GM12875 (cell line): ENCODE measurements at regions not wholly inside any gene's neighbourhood (a gene's known extent, or its start where the extent isn't known, plus 50 kb on each side); places are given as distances from the start of the nearest gene placed in this dataset.

ENCODE experiments used
- H3K4me3 ChIP-seq: one replicate; pipeline ENCODE4 v1.5.1; 2011; ENCODE audit warnings: low read depth, low read length, control low read depth
- TF ChIP-seq, protein P1 (sequence below): IDR thresholded peaks from 2 replicates; pipeline ENCODE4 v1.5.1; 2011; ENCODE audit warnings: low read depth, mild to moderate bottlenecking, control low read depth, inconsistent platforms, low read length, moderate library complexity, borderline replicate concordance; ENCODE audit not compliant: insufficient read depth

GRCh38 chr6:169074526-169074925 is 179.1 kb downstream of the THBS2 start:
- H3K4me3 ChIP-seq, result no peak overlapping the region
- TF ChIP-seq, protein P1, sequence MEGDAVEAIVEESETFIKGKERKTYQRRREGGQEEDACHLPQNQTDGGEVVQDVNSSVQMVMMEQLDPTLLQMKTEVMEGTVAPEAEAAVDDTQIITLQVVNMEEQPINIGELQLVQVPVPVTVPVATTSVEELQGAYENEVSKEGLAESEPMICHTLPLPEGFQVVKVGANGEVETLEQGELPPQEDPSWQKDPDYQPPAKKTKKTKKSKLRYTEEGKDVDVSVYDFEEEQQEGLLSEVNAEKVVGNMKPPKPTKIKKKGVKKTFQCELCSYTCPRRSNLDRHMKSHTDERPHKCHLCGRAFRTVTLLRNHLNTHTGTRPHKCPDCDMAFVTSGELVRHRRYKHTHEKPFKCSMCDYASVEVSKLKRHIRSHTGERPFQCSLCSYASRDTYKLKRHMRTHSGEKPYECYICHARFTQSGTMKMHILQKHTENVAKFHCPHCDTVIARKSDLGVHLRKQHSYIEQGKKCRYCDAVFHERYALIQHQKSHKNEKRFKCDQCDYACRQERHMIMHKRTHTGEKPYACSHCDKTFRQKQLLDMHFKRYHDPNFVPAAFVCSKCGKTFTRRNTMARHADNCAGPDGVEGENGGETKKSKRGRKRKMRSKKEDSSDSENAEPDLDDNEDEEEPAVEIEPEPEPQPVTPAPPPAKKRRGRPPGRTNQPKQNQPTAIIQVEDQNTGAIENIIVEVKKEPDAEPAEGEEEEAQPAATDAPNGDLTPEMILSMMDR, result no peak

DNA sequence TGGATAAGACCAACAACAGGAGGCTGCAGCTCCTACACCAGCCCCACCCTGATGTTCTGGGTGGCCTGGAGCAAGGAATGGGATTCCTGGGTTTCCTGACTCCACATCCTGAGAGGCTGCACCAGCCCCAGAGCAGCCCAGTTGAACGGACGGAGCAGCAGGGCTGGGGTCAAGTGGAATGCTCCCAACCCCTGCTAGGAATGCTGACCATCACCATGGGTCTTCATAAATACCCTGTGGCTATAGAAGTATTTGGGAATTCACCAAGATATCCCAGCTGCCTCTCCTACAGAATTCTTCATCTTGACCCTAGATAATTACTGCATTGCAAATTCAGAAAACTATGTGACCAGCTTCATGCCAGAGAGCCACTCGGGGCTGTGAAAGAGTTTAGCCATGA is 180.3 kb downstream of the THBS2 start:
- TF ChIP-seq, protein P1, result no peak
- H3K4me3 ChIP-seq, result no peak overlapping the region

DNA sequence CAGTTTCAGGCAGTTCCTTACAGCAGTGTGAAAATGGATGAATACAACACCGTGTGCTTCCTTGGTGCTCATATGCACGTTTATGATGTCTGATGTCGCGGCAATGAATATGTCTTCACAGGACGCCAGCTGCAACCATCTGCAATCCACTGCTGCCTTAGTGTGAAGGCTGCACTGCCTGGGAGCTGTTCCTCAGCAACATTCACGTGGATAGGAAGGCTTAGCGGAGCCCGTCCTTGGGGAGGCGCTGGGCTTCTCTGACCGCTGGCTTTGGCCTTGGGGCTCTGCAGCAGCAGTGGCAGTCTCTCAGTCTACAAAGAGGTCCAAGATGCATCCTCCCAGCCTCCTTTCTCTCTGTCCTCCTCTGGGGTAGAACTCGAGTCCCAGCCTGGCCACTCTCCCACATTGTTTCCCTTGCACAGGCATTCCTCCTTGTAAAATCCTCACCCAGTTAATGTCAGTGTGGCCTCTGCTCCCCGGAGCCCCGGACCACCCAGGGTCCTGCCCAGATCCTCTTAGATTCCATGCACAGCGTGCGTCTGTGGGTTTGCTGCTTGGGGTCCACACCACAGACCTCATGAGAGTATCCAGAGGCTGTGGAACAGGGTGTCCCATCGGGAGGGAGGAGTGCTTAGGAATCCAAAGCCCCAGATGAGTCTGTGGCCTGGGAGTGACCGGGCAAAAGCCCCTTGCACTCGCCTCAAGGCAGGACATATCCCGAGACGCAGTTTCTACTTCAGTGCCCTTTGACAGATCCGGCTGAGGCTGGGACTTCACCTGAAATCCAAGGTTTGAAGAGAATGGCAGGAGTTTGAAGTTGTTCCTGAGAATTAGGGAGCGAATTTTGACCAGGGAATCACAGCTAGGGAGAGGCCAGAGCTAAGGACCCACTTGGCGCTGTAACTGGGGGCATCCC is 181.3 kb downstream of the THBS2 start:
- TF ChIP-seq, protein P1, result no peak

DNA sequence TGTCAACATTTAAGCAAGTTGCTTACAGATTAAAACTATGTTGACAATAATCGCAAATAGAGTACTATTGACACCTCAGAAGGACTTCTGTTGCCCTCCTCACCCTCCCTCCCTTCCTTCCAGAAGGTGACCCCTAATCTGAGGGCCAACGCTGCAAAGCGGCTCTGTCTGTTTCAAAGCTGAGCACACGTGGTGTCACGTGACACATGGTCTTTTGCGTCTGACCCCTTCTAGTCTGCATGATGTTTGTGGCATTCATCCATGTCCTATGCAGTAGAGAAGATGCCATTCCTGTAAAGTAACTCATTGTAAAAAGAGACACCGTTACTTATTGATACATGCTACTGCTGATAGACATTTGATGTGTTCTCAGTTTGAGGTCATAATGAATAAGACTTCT is 182.3 kb downstream of the THBS2 start:
- TF ChIP-seq, protein P1, result no peak
- H3K4me3 ChIP-seq, result no peak overlapping the region

More for the DNA sequence above, 181.3 kb downstream of the THBS2 start:
- no peak overlapping the region for H3K4me3 ChIP-seq

GRCh38 chr6:169070506-169071176 is 183.0 kb downstream of the THBS2 start:
- TF ChIP-seq, protein P1, result no peak
- H3K4me3 ChIP-seq, result no peak overlapping the region

DNA sequence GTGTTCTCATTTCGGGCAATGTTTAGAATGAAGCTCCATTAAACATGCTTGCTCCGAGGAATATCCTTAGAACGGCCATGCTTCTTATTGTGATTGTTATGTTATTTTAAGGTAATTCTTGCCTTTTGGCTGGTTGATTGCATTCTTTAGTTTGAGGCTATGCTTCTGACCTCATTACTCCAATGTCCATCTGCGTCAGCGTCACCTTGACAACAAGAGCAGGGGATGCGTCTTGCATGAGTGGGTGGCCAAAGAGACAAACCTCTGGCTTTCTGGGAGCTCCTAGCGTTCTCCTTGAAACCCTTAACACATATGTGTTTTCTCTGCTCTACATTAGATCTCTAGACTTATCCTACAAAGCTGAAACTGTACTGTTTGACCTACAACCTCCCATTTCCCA is 184.3 kb downstream of the THBS2 start:
- H3K4me3 ChIP-seq, result no peak overlapping the region
- TF ChIP-seq, protein P1, result no peak
